H1 (cell line): ENCODE measurements at regions not wholly inside any gene's neighbourhood (a gene's known extent, or its start where the extent isn't known, plus 50 kb on each side); places are given as distances from the start of the nearest gene placed in this dataset.

ENCODE experiments used
- ASH2L ChIP-seq: fragments of 200-600, 300-600 bp; sonication (generic); IDR thresholded peaks from one replicate; pipeline ENCODE4 v1.7.1; 2017; ENCODE audit warnings: low read length
- CBX8 ChIP-seq: fragments of 300-800, 300-1000 bp; sonication (generic); IDR thresholded peaks from 2 replicates; pipeline ENCODE4 v1.7.1; 2016; ENCODE audit warnings: low read depth, low read length, borderline replicate concordance
- GTF2F1 ChIP-seq: IDR thresholded peaks from 2 replicates; pipeline ENCODE4 v1.6.1; 2012; ENCODE audit warnings: low read depth, low read length, improper control_type of control experiment, borderline replicate concordance
- HDAC2 ChIP-seq, 2 experiments: fragments of 300-600 bp in 1 of 2; sonication (generic) in 1 of 2; IDR thresholded peaks; 2 replicates each; pipeline ENCODE4 v1.6.1; 2011 to 2012; ENCODE audit warnings: low read depth in 2 of 2, low read length in 2 of 2, mild to moderate bottlenecking in 2 of 2, moderate library complexity in 2 of 2, borderline replicate concordance in 1 of 2, inconsistent platforms in 1 of 2
- KDM1A ChIP-seq: fragments of 200-600, 300-600 bp; sonication (generic); IDR thresholded peaks from 2 replicates; pipeline ENCODE4 v1.7.1; 2016; ENCODE audit warnings: mild to moderate bottlenecking, low read length, borderline replicate concordance
- PHF8 ChIP-seq: fragments of 200-600 bp; sonication (generic); conservative IDR thresholded peaks from 2 replicates; pipeline ENCODE4 v1.7.1; 2012; ENCODE audit warnings: low read depth, mild to moderate bottlenecking, inconsistent platforms, low read length, moderate library complexity
- SP4 ChIP-seq: IDR thresholded peaks from 2 replicates; pipeline ENCODE4 v1.6.1; 2012; ENCODE audit warnings: low read length, inconsistent platforms
- SRF ChIP-seq: IDR thresholded peaks from 2 replicates; pipeline ENCODE4 v1.6.1; 2011; ENCODE audit warnings: mild to moderate bottlenecking, low read depth, low read length, moderate library complexity
- TEAD4 ChIP-seq: IDR thresholded peaks from 2 replicates; pipeline ENCODE4 v1.6.1; 2012; ENCODE audit warnings: low read depth, low read length, inconsistent platforms, mixed read lengths
- TF ChIP-seq, protein P1 (sequence below): fragments of 300-600 bp; sonication (generic); IDR thresholded peaks from 2 replicates; pipeline ENCODE4 v1.7.1; 2012; ENCODE audit warnings: low read length, moderate library complexity, mild to moderate bottlenecking, inconsistent platforms; ENCODE audit not compliant: insufficient replicate concordance
- TF ChIP-seq, protein P2 (sequence below): IDR thresholded peaks from 2 replicates; pipeline ENCODE4 v1.6.1; 2012; ENCODE audit warnings: inconsistent platforms
- TF ChIP-seq, protein P3 (sequence below): IDR thresholded peaks from 2 replicates; pipeline ENCODE4 v1.6.1; 2011; ENCODE audit warnings: low read depth, mild to moderate bottlenecking, low read length; ENCODE audit not compliant: insufficient read depth

DNA sequence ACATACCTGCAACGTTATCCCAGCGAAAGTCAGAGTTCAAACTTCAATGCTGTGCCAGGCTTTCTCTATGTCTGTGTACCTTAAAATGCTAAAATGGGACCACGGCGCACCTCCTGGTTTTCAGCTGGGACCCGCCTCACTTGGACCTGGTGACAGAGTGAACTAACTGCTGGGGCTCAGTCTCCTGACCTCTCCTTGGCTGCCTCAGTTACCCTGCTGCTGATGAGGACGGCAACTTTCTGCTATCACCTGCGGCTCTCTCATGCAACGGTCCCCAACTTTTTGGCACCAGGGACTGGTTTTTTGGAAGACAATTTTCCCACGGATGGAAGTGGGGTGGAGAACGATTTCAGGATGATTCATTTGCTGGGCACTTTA is 402.8 kb downstream of the BRD1 start (continued):
- TF ChIP-seq, protein P1, sequence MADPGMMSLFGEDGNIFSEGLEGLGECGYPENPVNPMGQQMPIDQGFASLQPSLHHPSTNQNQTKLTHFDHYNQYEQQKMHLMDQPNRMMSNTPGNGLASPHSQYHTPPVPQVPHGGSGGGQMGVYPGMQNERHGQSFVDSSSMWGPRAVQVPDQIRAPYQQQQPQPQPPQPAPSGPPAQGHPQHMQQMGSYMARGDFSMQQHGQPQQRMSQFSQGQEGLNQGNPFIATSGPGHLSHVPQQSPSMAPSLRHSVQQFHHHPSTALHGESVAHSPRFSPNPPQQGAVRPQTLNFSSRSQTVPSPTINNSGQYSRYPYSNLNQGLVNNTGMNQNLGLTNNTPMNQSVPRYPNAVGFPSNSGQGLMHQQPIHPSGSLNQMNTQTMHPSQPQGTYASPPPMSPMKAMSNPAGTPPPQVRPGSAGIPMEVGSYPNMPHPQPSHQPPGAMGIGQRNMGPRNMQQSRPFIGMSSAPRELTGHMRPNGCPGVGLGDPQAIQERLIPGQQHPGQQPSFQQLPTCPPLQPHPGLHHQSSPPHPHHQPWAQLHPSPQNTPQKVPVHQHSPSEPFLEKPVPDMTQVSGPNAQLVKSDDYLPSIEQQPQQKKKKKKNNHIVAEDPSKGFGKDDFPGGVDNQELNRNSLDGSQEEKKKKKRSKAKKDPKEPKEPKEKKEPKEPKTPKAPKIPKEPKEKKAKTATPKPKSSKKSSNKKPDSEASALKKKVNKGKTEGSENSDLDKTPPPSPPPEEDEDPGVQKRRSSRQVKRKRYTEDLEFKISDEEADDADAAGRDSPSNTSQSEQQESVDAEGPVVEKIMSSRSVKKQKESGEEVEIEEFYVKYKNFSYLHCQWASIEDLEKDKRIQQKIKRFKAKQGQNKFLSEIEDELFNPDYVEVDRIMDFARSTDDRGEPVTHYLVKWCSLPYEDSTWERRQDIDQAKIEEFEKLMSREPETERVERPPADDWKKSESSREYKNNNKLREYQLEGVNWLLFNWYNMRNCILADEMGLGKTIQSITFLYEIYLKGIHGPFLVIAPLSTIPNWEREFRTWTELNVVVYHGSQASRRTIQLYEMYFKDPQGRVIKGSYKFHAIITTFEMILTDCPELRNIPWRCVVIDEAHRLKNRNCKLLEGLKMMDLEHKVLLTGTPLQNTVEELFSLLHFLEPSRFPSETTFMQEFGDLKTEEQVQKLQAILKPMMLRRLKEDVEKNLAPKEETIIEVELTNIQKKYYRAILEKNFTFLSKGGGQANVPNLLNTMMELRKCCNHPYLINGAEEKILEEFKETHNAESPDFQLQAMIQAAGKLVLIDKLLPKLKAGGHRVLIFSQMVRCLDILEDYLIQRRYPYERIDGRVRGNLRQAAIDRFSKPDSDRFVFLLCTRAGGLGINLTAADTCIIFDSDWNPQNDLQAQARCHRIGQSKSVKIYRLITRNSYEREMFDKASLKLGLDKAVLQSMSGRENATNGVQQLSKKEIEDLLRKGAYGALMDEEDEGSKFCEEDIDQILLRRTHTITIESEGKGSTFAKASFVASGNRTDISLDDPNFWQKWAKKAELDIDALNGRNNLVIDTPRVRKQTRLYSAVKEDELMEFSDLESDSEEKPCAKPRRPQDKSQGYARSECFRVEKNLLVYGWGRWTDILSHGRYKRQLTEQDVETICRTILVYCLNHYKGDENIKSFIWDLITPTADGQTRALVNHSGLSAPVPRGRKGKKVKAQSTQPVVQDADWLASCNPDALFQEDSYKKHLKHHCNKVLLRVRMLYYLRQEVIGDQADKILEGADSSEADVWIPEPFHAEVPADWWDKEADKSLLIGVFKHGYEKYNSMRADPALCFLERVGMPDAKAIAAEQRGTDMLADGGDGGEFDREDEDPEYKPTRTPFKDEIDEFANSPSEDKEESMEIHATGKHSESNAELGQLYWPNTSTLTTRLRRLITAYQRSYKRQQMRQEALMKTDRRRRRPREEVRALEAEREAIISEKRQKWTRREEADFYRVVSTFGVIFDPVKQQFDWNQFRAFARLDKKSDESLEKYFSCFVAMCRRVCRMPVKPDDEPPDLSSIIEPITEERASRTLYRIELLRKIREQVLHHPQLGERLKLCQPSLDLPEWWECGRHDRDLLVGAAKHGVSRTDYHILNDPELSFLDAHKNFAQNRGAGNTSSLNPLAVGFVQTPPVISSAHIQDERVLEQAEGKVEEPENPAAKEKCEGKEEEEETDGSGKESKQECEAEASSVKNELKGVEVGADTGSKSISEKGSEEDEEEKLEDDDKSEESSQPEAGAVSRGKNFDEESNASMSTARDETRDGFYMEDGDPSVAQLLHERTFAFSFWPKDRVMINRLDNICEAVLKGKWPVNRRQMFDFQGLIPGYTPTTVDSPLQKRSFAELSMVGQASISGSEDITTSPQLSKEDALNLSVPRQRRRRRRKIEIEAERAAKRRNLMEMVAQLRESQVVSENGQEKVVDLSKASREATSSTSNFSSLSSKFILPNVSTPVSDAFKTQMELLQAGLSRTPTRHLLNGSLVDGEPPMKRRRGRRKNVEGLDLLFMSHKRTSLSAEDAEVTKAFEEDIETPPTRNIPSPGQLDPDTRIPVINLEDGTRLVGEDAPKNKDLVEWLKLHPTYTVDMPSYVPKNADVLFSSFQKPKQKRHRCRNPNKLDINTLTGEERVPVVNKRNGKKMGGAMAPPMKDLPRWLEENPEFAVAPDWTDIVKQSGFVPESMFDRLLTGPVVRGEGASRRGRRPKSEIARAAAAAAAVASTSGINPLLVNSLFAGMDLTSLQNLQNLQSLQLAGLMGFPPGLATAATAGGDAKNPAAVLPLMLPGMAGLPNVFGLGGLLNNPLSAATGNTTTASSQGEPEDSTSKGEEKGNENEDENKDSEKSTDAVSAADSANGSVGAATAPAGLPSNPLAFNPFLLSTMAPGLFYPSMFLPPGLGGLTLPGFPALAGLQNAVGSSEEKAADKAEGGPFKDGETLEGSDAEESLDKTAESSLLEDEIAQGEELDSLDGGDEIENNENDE, result no peak
- no peak for TF ChIP-seq SP4
- TF ChIP-seq KDM1A, result no peak
- no peak for TF ChIP-seq TEAD4
- TF ChIP-seq, protein P2, sequence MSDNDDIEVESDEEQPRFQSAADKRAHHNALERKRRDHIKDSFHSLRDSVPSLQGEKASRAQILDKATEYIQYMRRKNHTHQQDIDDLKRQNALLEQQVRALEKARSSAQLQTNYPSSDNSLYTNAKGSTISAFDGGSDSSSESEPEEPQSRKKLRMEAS, result no peak
- TF ChIP-seq, protein P3, sequence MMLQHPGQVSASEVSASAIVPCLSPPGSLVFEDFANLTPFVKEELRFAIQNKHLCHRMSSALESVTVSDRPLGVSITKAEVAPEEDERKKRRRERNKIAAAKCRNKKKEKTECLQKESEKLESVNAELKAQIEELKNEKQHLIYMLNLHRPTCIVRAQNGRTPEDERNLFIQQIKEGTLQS, result no peak
- TF ChIP-seq ASH2L, result no peak
- no peak for TF ChIP-seq HDAC2 (IDR thresholded peaks at IDR 0.05; ENCODE audit: borderline replicate concordance in 1 of 2, low read depth in 2 of 2, low read length in 2 of 2)
- no peak for TF ChIP-seq PHF8
- TF ChIP-seq SRF, result no peak
- no peak for TF ChIP-seq GTF2F1
- no peak for TF ChIP-seq CBX8
